ENCODE measurements at regions not wholly inside any gene's neighbourhood (a gene's known extent, or its start where the extent isn't known, plus 50 kb on each side); places are given as distances from the start of the nearest gene placed in this dataset.

DNA sequence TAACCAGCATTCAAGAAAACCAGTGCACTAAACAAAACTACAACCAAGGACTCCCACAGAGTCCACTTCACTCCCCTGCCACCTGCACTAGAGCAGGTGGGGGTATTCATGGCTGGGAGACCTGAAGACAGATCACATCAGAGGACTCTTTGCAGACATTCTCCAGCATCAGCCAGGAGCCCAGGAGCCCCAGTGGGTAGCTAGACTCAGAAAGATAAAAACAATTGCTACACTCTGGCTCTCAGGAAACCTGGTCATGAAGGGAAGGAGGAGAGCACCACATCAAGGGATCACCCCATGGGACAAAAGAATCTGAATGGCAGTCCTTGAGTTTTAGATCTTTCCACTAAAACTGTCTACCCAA, 472.1 kb downstream of the PLPP3 start:
- TF ChIP-seq, protein P1, sequence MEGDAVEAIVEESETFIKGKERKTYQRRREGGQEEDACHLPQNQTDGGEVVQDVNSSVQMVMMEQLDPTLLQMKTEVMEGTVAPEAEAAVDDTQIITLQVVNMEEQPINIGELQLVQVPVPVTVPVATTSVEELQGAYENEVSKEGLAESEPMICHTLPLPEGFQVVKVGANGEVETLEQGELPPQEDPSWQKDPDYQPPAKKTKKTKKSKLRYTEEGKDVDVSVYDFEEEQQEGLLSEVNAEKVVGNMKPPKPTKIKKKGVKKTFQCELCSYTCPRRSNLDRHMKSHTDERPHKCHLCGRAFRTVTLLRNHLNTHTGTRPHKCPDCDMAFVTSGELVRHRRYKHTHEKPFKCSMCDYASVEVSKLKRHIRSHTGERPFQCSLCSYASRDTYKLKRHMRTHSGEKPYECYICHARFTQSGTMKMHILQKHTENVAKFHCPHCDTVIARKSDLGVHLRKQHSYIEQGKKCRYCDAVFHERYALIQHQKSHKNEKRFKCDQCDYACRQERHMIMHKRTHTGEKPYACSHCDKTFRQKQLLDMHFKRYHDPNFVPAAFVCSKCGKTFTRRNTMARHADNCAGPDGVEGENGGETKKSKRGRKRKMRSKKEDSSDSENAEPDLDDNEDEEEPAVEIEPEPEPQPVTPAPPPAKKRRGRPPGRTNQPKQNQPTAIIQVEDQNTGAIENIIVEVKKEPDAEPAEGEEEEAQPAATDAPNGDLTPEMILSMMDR (IDR thresholded peaks at IDR 0.05 in 2 of 3, conservative IDR thresholded peaks at IDR 0.05 in 1 of 3; ENCODE audit: control insufficient read depth in 2 of 3, extremely low read depth in 1 of 3, insufficient read depth in 1 of 3, low read depth in 3 of 3, low read length in 3 of 3) = no peak
- TF ChIP-seq BRCA1 (IDR thresholded peaks at IDR 0.05; ENCODE audit: low read depth, low read length) (no peak), CHD2 (IDR thresholded peaks at IDR 0.05; ENCODE audit: borderline replicate concordance, low read depth, low read length) (no peak), EZH2 (IDR thresholded peaks at IDR 0.05; ENCODE audit: borderline replicate concordance, control insufficient read depth, low read depth, low read length) (no peak), BHLHE40 (IDR thresholded peaks at IDR 0.05; ENCODE audit: borderline replicate concordance in 1 of 2, low read depth in 2 of 2, low read length in 1 of 2) (no peak), ZSCAN29 (IDR thresholded peaks at IDR 0.05) (no peak), PML (IDR thresholded peaks at IDR 0.05; ENCODE audit: low read length) (no peak), FOXM1 (IDR thresholded peaks at IDR 0.05; ENCODE audit: low read depth, low read length) (no peak)
- TF ChIP-seq, protein P2, sequence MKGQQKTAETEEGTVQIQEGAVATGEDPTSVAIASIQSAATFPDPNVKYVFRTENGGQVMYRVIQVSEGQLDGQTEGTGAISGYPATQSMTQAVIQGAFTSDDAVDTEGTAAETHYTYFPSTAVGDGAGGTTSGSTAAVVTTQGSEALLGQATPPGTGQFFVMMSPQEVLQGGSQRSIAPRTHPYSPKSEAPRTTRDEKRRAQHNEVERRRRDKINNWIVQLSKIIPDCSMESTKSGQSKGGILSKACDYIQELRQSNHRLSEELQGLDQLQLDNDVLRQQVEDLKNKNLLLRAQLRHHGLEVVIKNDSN (IDR thresholded peaks at IDR 0.05; ENCODE audit: borderline replicate concordance, extremely low read length, insufficient read depth, low read depth, low read length) = no peak
- TF ChIP-seq, protein P3, sequence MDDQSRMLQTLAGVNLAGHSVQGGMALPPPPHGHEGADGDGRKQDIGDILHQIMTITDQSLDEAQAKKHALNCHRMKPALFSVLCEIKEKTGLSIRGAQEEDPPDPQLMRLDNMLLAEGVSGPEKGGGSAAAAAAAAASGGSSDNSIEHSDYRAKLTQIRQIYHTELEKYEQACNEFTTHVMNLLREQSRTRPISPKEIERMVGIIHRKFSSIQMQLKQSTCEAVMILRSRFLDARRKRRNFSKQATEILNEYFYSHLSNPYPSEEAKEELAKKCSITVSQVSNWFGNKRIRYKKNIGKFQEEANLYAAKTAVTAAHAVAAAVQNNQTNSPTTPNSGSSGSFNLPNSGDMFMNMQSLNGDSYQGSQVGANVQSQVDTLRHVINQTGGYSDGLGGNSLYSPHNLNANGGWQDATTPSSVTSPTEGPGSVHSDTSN (IDR thresholded peaks at IDR 0.05; ENCODE audit: insufficient replicate concordance, low read depth, low read length) = no peak
- TF ChIP-seq, protein P4, sequence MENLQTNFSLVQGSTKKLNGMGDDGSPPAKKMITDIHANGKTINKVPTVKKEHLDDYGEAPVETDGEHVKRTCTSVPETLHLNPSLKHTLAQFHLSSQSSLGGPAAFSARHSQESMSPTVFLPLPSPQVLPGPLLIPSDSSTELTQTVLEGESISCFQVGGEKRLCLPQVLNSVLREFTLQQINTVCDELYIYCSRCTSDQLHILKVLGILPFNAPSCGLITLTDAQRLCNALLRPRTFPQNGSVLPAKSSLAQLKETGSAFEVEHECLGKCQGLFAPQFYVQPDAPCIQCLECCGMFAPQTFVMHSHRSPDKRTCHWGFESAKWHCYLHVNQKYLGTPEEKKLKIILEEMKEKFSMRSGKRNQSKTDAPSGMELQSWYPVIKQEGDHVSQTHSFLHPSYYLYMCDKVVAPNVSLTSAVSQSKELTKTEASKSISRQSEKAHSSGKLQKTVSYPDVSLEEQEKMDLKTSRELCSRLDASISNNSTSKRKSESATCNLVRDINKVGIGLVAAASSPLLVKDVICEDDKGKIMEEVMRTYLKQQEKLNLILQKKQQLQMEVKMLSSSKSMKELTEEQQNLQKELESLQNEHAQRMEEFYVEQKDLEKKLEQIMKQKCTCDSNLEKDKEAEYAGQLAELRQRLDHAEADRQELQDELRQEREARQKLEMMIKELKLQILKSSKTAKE (IDR thresholded peaks at IDR 0.05; ENCODE audit: low read depth, poor library complexity, severe bottlenecking) = no peak
- TF ChIP-seq, protein P5, sequence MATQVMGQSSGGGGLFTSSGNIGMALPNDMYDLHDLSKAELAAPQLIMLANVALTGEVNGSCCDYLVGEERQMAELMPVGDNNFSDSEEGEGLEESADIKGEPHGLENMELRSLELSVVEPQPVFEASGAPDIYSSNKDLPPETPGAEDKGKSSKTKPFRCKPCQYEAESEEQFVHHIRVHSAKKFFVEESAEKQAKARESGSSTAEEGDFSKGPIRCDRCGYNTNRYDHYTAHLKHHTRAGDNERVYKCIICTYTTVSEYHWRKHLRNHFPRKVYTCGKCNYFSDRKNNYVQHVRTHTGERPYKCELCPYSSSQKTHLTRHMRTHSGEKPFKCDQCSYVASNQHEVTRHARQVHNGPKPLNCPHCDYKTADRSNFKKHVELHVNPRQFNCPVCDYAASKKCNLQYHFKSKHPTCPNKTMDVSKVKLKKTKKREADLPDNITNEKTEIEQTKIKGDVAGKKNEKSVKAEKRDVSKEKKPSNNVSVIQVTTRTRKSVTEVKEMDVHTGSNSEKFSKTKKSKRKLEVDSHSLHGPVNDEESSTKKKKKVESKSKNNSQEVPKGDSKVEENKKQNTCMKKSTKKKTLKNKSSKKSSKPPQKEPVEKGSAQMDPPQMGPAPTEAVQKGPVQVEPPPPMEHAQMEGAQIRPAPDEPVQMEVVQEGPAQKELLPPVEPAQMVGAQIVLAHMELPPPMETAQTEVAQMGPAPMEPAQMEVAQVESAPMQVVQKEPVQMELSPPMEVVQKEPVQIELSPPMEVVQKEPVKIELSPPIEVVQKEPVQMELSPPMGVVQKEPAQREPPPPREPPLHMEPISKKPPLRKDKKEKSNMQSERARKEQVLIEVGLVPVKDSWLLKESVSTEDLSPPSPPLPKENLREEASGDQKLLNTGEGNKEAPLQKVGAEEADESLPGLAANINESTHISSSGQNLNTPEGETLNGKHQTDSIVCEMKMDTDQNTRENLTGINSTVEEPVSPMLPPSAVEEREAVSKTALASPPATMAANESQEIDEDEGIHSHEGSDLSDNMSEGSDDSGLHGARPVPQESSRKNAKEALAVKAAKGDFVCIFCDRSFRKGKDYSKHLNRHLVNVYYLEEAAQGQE (IDR thresholded peaks at IDR 0.05; ENCODE audit: low read depth, low read length) = no peak
- TF ChIP-seq, protein P6, sequence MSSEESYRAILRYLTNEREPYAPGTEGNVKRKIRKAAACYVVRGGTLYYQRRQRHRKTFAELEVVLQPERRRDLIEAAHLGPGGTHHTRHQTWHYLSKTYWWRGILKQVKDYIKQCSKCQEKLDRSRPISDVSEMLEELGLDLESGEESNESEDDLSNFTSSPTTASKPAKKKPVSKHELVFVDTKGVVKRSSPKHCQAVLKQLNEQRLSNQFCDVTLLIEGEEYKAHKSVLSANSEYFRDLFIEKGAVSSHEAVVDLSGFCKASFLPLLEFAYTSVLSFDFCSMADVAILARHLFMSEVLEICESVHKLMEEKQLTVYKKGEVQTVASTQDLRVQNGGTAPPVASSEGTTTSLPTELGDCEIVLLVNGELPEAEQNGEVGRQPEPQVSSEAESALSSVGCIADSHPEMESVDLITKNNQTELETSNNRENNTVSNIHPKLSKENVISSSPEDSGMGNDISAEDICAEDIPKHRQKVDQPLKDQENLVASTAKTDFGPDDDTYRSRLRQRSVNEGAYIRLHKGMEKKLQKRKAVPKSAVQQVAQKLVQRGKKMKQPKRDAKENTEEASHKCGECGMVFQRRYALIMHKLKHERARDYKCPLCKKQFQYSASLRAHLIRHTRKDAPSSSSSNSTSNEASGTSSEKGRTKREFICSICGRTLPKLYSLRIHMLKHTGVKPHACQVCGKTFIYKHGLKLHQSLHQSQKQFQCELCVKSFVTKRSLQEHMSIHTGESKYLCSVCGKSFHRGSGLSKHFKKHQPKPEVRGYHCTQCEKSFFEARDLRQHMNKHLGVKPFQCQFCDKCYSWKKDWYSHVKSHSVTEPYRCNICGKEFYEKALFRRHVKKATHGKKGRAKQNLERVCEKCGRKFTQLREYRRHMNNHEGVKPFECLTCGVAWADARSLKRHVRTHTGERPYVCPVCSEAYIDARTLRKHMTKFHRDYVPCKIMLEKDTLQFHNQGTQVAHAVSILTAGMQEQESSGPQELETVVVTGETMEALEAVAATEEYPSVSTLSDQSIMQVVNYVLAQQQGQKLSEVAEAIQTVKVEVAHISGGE (CRISPR knock-in tag; IDR thresholded peaks at IDR 0.05) = no peak
